Pancreas (tissue), 10 donors: ENCODE measurements at regions not wholly inside any gene's neighbourhood (a gene's known extent, or its start where the extent isn't known, plus 50 kb on each side); places are given as distances from the start of the nearest gene placed in this dataset.

Source experiments
- ATAC-seq, 4 donors: fragments of 200-7000 bp; cut with Tn5 transposase; one replicate each; pipeline versions ENCODE4 v1.8.0 to v1.9.1; 2020; ENCODE audit warnings: mild to moderate bottlenecking in 4 of 4, moderate library complexity in 4 of 4
- DNase-seq, 6 donors: peaks; one replicate each; pipeline ENCODE4 v3.0.0-alpha.2; 2020
- FAIRE-seq: peaks from 2 replicates; lab custom pipeline; 2012; peaks lifted over from hg19 to GRCh38; lab: Jason Lieb, UNC
- H3K27ac ChIP-seq, 4 donors: fragments of 200-600 bp; sonication (generic); 1 replicate in 3 of 4; 2 replicates in 1 of 4; pipeline versions ENCODE4 v1.5.0 to v1.8.0; 2020
- H3K27me3 ChIP-seq, 4 donors: fragments of 200-600 bp; one replicate each; pipeline ENCODE4 v1.8.0; 2021
- H3K36me3 ChIP-seq, 3 donors: fragments of 200-600 bp; sonication (generic) in 1 of 3; one replicate each; pipeline versions ENCODE4 v1.5.0 to v1.8.0; 2020 to 2021
- H3K4me1 ChIP-seq, 3 donors: fragments of 200-600 bp; one replicate each; pipeline ENCODE4 v1.8.0; 2021
- H3K4me3 ChIP-seq, 4 donors: fragments of 200-600 bp; sonication (generic) in 2 of 4; one replicate each; pipeline versions ENCODE4 v1.5.0 to v1.8.0; 2020 to 2021
- H3K9me3 ChIP-seq, 4 donors: fragments of 200-600 bp; one replicate each; pipeline ENCODE4 v1.8.0; 2021
- CTCF ChIP-seq, 4 donors: fragments of 200-600 bp; sonication (generic) in 3 of 4; IDR thresholded peaks; one replicate each; pipeline versions ENCODE4 v1.5.0 to v1.8.0; 2021; ENCODE audit warnings: antibody characterized with exemption in 4 of 4
- WGBS, 2 donors: extraction: QIAGEN DNeasy Blood & Tissue Kit; methylation state at CpG; one replicate each; pipeline ENCODE4 v1.1.7; 2013; 5-methylcytosine and 5-hydroxymethylcytosine counted together
- intact Hi-C, 3 donors: fragments of 100-400 bp; cut with DNase I; formaldehyde crosslinking; loops; one replicate each; pipeline versions ENCODE4 v1.11.1 to v1.14.2; 2022
- donor health status: healthy with polysubstance abuse.
- donor health status: DM: no; HTN: no; CAD: no; lungs with moderate emphysema.
- donor health status: DM: no; HTN: no; CAD: no.
- donor health status: control.
- donor health status: control.
- donor health status: Bipolar disorder and iron deficiency.
- donor health status: DM: yes; HTN: yes; CAD: no.
- donor health status: DM: no; HTN: no; CAD: no.
- donor health status: DM: no; HTN: no; CAD: no.
- donor health status: DM: yes; HTN: yes; CAD: no.

- WGBS, 2 donors: 73 to 80% methylated on average over 5 of the region's 5 CpGs
- Histone ChIP-seq H3K36me3 (no peaks in the 10 kb centered on the region), H3K27me3 (no peaks in the 10 kb centered on the region), H3K4me1 (no peaks in the 10 kb centered on the region), H3K9me3 (no peaks in the 10 kb centered on the region), H3K4me3 (no peak overlapping the region), H3K27ac (no peak overlapping the region)
- no peak for TF ChIP-seq CTCF (IDR thresholded peaks at IDR 0.05)
- ATAC-seq (no peak), FAIRE-seq (no peak), DNase-seq (no peak)
- intact Hi-C loops: no loop called here
These were observed 136.6 kb downstream of the MYCN start for GRCh38 chr2:16076911-16077310.

GRCh38 chr2:16075045-16076012, 135.0 kb downstream of the MYCN start:
- Histone ChIP-seq H3K9me3 (no peaks in the 10 kb centered on the region), H3K27ac (no peak overlapping the region), H3K4me3 (no peak overlapping the region), H3K27me3 (no peaks in the 10 kb centered on the region), H3K4me1 (no peaks in the 10 kb centered on the region), H3K36me3 (no peaks in the 10 kb centered on the region)
- no peak for ATAC-seq
- WGBS, 2 donors: 71 to 73% methylated on average over 9 of the region's 9 CpGs
- no peak for DNase-seq
- FAIRE-seq: no peak
- TF ChIP-seq CTCF (IDR thresholded peaks at IDR 0.05): no peak
- intact Hi-C loops: no loop called here

- intact Hi-C loops: no loop called here
- 85 to 96% methylated on average over 9 of the region's 9 CpGs for WGBS, 2 donors
- no peaks in the 10 kb centered on the region for H3K27me3 ChIP-seq
- no peak for TF ChIP-seq CTCF (IDR thresholded peaks at IDR 0.05)
- no peaks in the 10 kb centered on the region for H3K36me3 ChIP-seq
- DNase-seq (no peak), ATAC-seq (no peak), FAIRE-seq (no peak)
- no peak overlapping the region for H3K27ac ChIP-seq
- no peak overlapping the region for H3K4me3 ChIP-seq
- no peaks in the 10 kb centered on the region for H3K9me3 ChIP-seq
- H3K4me1 ChIP-seq: no peaks in the 10 kb centered on the region
These were observed 133.6 kb downstream of the MYCN start for GRCh38 chr2:16073921-16074425.

GRCh38 chr2:16073471-16073870, 133.1 kb downstream of the MYCN start:
- H3K27ac ChIP-seq: no peak overlapping the region
- ATAC-seq: no peak
- H3K27me3 ChIP-seq: no peaks in the 10 kb centered on the region
- H3K4me3 ChIP-seq: no peak overlapping the region
- intact Hi-C loops: no loop called here
- TF ChIP-seq CTCF (IDR thresholded peaks at IDR 0.05): no peak
- WGBS, 2 donors: 69 to 74% methylated on average over 4 of the region's 4 CpGs
- no peak for FAIRE-seq
- DNase-seq: no peak
- no peaks in the 10 kb centered on the region for H3K36me3 ChIP-seq
- no peaks in the 10 kb centered on the region for H3K4me1 ChIP-seq
- no peaks in the 10 kb centered on the region for H3K9me3 ChIP-seq
